RWPE1 (cell line): ENCODE measurements at regions not wholly inside any gene's neighbourhood (a gene's known extent, or its start where the extent isn't known, plus 50 kb on each side); places are given as distances from the start of the nearest gene placed in this dataset.

Experiments used
- CTCF ChIA-PET: fragments of 350-600 bp; sonication (Branson Sonifier 250); formaldehyde crosslinking; extraction: SDS; loops from one replicate; lab custom pipeline; 2021; lab: Yijun Ruan, JAX
- POLR2A ChIA-PET: fragments of 400-600 bp; formaldehyde crosslinking; extraction: SDS; loops from one replicate; lab custom pipeline; 2020; ENCODE audit warnings: antibody characterized with exemption; ENCODE audit not compliant: low non-redundant PET; lab: Yijun Ruan, JAX
- DNase-seq: peaks from one replicate; pipeline ENCODE4 v3.0.0; 2012; ENCODE audit warnings: low spot score
- H3K27ac ChIP-seq: fragments of 450-650 bp; 2 replicates; pipeline ENCODE4 v1.5.1; 2017
- TF ChIP-seq, protein P1 (sequence below): fragments of 450-650 bp; conservative IDR thresholded peaks from 2 replicates; pipeline ENCODE4 v1.5.1; 2017; ENCODE audit warnings: low read depth, mild to moderate bottlenecking

DNA sequence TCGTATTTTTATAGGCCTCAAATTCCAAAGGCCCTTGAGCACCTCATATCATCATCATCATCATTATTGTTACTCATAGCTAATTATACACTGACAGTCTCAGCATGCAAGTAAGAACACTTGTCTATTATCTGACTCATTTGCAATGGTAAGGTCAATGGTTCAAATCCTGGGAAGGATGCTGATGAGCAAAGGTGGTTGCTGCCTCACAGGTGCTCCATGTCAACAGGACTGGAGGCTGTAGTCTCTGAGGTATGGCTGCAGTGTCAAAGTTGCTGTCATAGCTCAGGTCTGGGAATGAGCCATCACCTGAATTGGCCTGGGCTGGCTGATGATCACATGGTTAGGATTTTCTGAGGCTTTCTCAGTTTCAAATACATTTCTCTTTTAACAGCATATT lies 379.3 kb downstream of the BCL11A start:
- TF ChIP-seq, protein P1, sequence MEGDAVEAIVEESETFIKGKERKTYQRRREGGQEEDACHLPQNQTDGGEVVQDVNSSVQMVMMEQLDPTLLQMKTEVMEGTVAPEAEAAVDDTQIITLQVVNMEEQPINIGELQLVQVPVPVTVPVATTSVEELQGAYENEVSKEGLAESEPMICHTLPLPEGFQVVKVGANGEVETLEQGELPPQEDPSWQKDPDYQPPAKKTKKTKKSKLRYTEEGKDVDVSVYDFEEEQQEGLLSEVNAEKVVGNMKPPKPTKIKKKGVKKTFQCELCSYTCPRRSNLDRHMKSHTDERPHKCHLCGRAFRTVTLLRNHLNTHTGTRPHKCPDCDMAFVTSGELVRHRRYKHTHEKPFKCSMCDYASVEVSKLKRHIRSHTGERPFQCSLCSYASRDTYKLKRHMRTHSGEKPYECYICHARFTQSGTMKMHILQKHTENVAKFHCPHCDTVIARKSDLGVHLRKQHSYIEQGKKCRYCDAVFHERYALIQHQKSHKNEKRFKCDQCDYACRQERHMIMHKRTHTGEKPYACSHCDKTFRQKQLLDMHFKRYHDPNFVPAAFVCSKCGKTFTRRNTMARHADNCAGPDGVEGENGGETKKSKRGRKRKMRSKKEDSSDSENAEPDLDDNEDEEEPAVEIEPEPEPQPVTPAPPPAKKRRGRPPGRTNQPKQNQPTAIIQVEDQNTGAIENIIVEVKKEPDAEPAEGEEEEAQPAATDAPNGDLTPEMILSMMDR, result no peak
- no peak overlapping the region for H3K27ac ChIP-seq
- ChIA-PET POLR2A (no interaction called here), CTCF (no interaction called here)
- no peak for DNase-seq

DNA sequence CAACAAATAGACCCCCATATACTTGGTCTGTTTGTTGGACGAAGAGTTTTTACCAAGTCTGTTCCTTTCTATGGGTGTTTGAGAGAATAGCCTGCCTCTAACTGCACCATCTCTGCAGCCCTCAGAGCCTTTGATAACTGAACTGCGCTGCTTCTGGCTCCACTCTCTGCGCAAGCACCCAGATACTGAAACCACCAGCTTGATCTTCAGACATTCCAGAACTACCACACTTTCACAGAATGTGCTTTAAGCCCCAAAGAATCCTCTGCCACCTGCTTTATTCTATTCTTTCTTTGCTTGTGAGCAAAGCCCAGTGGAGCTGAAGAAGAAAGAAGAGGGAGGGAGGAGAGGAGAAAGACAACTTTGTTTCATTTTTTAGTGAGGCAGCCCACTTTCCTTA lies 380.7 kb downstream of the BCL11A start:
- CTCF ChIA-PET, result interaction anchor here (0.6 to 0.8 kb wide), 2 partner anchors 11 to 1792 kb away, joined by 3 to 5 read pairs; no protein-coding TSS in a partner anchor
- TF ChIP-seq, protein P1, result no peak

DNA sequence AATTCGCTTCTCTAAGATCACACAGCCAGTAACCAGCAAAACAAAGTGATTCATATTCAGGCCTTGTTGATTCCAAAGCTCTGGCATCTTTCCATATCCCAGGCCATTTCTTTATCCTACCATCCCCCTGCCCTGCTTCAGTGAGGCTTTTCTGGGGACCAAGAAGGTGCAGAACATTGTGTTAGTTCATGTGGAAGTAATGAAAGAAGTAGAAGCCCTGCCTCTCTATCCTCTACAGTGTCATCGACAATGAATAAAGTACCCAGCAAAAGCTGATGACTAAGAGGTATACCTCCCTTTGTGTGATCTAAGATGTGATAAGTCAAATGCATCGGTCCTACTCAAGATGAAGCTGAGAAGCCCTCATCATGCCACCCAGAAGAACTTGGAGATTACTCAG lies 383.2 kb downstream of the BCL11A start:
- TF ChIP-seq, protein P1, result no peak
- ChIA-PET POLR2A (no interaction called here), CTCF (no interaction called here)
- no peak for DNase-seq
- H3K27ac ChIP-seq, result no peak overlapping the region

More for the DNA sequence above, 380.7 kb downstream of the BCL11A start:
- no peak overlapping the region for H3K27ac ChIP-seq
- POLR2A ChIA-PET, result no interaction called here
- no peak for DNase-seq

DNA sequence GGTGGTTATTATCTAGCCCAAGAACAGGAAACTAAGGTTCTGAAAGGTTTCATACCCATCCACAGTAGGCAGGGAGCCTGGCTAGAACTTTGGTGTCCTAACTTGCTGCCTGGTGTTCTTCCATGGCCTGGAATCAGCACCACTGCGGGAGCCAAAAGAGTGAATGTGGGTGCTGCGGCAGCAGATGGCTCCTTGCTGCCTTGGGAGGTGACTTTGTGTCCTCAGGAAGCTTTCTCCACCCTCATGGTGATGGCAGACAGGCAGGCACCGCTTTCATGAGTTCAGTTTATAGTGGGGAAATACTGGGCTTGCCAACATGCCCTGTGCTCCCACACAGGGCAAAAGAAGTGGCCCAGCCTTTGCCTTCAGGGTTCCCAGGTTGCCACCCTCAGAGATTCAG lies 385.2 kb downstream of the BCL11A start:
- CTCF ChIA-PET, result no interaction called here
- TF ChIP-seq, protein P1, result no peak
- no peak overlapping the region for H3K27ac ChIP-seq
- DNase-seq, result no peak
- POLR2A ChIA-PET, result no interaction called here

DNA sequence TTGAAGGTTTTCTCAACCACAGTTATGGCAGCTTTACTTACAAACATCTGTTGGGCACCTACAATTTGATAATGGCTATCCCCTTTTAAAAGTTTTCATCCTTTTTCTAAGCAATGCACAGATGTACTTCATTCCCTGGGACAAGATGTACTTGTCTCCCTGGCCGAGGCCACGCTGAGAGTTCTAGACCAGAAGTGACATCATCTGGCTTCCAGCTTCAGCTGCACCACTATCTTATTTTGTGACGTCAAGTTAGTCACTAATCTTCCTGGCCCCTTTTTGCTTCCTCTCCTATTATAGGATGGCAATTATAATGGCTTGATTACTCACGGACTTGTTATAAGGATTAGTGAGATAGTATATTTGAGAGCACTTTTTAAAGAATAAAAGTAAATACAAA lies 386.4 kb downstream of the BCL11A start:
- TF ChIP-seq, protein P1, result no peak
- no peak for DNase-seq
- H3K27ac ChIP-seq, result no peak overlapping the region
- ChIA-PET POLR2A (no interaction called here), CTCF (interaction anchor here (0.6 to 1.4 kb wide), 2 partner anchors 8 to 45 kb away, joined by 3 to 4 read pairs; no protein-coding TSS in a partner anchor)

DNA sequence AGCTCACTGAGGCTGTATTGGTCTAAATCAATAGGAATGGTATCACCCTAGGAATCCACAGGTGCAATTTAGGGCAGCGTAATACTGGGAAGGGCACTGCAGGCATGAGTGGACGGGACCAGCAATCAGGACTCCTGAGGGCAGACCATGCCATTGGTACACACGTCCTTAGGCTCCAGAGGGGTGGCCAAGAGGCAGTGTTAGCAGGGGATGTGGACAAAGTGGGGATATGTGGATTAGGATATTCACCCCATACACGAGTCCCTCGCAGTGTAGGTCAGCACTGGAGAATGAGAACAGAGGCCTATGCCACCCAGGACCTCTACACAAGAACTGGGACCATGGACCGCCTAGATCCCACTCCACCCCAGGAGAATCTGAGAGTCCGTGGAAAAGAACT lies 389.8 kb downstream of the BCL11A start:
- POLR2A ChIA-PET, result no interaction called here
- CTCF ChIA-PET, result no interaction called here

More for the DNA sequence above, 389.8 kb downstream of the BCL11A start:
- H3K27ac ChIP-seq, result no peak overlapping the region
- DNase-seq, result no peak
- TF ChIP-seq, protein P1, result no peak
